Astrocyte (in vitro differentiated cells and primary cell): ENCODE measurements at regions not wholly inside any gene's neighbourhood (a gene's known extent, or its start where the extent isn't known, plus 50 kb on each side); places are given as distances from the start of the nearest gene placed in this dataset.

Source experiments
- DNase-seq: peaks from one replicate; pipeline ENCODE4 v3.0.0-alpha.2; 2010; ENCODE audit warnings: low read depth
- FAIRE-seq: peaks from 2 replicates; lab custom pipeline; 2011; peaks lifted over from hg19 to GRCh38; lab: Jason Lieb, UNC
- H2AFZ ChIP-seq: 2 replicates; pipeline ENCODE4 v1.6.0; 2012; ENCODE audit warnings: low read depth, low read length, inconsistent platforms
- H3K27ac ChIP-seq: 2 replicates; pipeline ENCODE4 v1.5.1; 2011; ENCODE audit warnings: low read depth, low read length, inconsistent platforms
- H3K27me3 ChIP-seq: 2 replicates; pipeline ENCODE4 v1.6.0; 2011; ENCODE audit warnings: low read length, inconsistent platforms; ENCODE audit not compliant: insufficient read depth
- H3K36me3 ChIP-seq: 2 replicates; pipeline ENCODE4 v1.5.1; 2011; ENCODE audit warnings: low read length, inconsistent platforms; ENCODE audit not compliant: insufficient read depth
- H3K4me1 ChIP-seq: 2 replicates; pipeline ENCODE4 v1.5.1; 2011; ENCODE audit warnings: low read length, inconsistent platforms; ENCODE audit not compliant: insufficient read depth
- H3K4me2 ChIP-seq: 2 replicates; pipeline ENCODE4 v1.6.0; 2012; ENCODE audit warnings: low read length, inconsistent platforms
- H3K4me3 ChIP-seq: 2 replicates; pipeline ENCODE4 v1.5.1; 2011; ENCODE audit warnings: low read depth, mild to moderate bottlenecking, low read length, inconsistent platforms; ENCODE audit not compliant: insufficient read depth
- H3K79me2 ChIP-seq: 2 replicates; pipeline ENCODE4 v1.6.0; 2012; ENCODE audit warnings: mild to moderate bottlenecking, low read length, inconsistent platforms; ENCODE audit not compliant: insufficient read depth
- H3K9ac ChIP-seq: 2 replicates; pipeline ENCODE4 v1.6.0; 2012; ENCODE audit warnings: mild to moderate bottlenecking, low read length, inconsistent platforms
- H3K9me3 ChIP-seq: 2 replicates; pipeline ENCODE4 v1.5.1; 2012; ENCODE audit warnings: low read depth, mild to moderate bottlenecking, low read length, inconsistent platforms; ENCODE audit not compliant: insufficient read depth
- H4K20me1 ChIP-seq: 2 replicates; pipeline ENCODE4 v1.6.0; 2012; ENCODE audit warnings: low read length, inconsistent platforms; ENCODE audit not compliant: insufficient read depth
- H3K27ac Mint-ChIP-seq: one replicate; pipeline ENCODE4 v1.8.0; 2021; ENCODE audit warnings: mild to moderate bottlenecking, mixed read lengths; ENCODE audit not compliant: unreplicated experiment
- H3K27me3 Mint-ChIP-seq: one replicate; pipeline ENCODE4 v1.8.0; 2021; ENCODE audit warnings: low read depth, mixed read lengths; ENCODE audit not compliant: unreplicated experiment
- H3K36me3 Mint-ChIP-seq: one replicate; pipeline ENCODE4 v1.8.0; 2021; ENCODE audit warnings: low read depth, mixed read lengths; ENCODE audit not compliant: unreplicated experiment
- H3K4me1 Mint-ChIP-seq: one replicate; pipeline ENCODE4 v1.8.0; 2021; ENCODE audit warnings: low read depth, mixed read lengths; ENCODE audit not compliant: unreplicated experiment
- H3K4me3 Mint-ChIP-seq: one replicate; pipeline ENCODE4 v1.8.0; 2021; ENCODE audit warnings: mild to moderate bottlenecking, moderate library complexity, mixed read lengths; ENCODE audit not compliant: unreplicated experiment
- H3K9me3 Mint-ChIP-seq: one replicate; pipeline ENCODE4 v1.8.0; 2021; ENCODE audit warnings: mild to moderate bottlenecking, mixed read lengths; ENCODE audit not compliant: unreplicated experiment
- CTCF ChIP-seq: IDR thresholded peaks from 2 replicates; pipeline ENCODE4 v1.5.1; 2011; ENCODE audit warnings: low read depth, mild to moderate bottlenecking, inconsistent platforms, low read length, moderate library complexity; ENCODE audit not compliant: insufficient read depth
- EZH2 ChIP-seq: IDR thresholded peaks from 2 replicates; pipeline ENCODE4 v1.6.1; 2012; ENCODE audit warnings: mild to moderate bottlenecking, low read length, inconsistent platforms; ENCODE audit not compliant: insufficient read depth

DNA sequence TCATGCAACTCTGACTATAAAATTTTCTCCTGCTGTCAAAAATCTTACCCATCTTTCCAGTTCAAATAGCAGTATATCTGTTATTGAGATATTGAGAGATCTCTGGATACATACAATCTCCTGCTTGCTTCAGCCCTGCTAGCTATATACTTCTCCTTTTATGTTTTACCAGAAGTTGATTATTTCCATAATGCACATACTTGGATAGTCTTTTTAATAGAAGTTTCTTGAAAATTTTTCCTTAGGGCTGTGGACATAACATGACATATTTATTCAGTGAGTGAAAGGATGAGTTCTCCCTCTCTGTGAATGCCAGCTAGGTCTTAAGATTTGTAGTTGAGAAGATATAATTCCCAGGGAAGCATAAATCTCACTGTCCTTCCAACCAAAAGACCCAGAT, 234.1 kb upstream of the NR3C2 start:
- H3K9me3 Mint-ChIP-seq = peaks cover 3% of the 10 kb centered on the region
- Histone ChIP-seq H3K4me2 (no peak overlapping the region), H3K27me3 (no peaks in the 10 kb centered on the region), H3K9ac (no peak overlapping the region), H2AFZ (no peak overlapping the region), H3K36me3 (no peaks in the 10 kb centered on the region), H3K79me2 (no peaks in the 10 kb centered on the region), H3K4me3 (no peak overlapping the region), H4K20me1 (no peaks in the 10 kb centered on the region), H3K27ac (no peak overlapping the region), H3K9me3 (no peaks in the 10 kb centered on the region), H3K4me1 (no peaks in the 10 kb centered on the region)
- H3K4me3 Mint-ChIP-seq = no peak overlapping the region
- no peak for TF ChIP-seq EZH2
- TF ChIP-seq CTCF = no peak
- no peaks in the 10 kb centered on the region for H3K4me1 Mint-ChIP-seq
- DNase-seq (no peak), FAIRE-seq (no peak)
- no peaks in the 10 kb centered on the region for H3K27me3 Mint-ChIP-seq
- H3K27ac Mint-ChIP-seq = no peak overlapping the region
- H3K36me3 Mint-ChIP-seq = no peaks in the 10 kb centered on the region

DNA sequence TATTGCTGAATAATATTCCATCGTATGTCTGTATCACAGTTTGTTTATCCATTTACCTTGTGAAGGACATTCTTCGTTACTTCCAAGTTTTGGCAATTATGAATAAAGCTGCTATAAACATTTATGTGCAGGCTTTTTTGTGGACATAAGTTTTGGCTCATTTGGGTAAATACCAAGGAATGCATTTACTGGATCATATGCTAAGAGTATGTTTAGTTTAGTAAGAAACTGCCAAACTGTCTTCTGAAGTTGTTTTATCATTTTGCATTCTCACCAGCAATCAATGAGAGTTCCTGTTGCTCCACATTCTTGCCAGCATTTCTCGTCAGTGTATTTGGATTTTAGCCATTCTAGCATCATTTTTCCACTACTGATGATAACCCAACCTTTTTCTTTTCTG, 232.7 kb upstream of the NR3C2 start:
- H3K36me3 ChIP-seq = no peaks in the 10 kb centered on the region
- H3K4me3 ChIP-seq = no peak overlapping the region
- DNase-seq (no peak), FAIRE-seq (no peak)
- H3K4me1 ChIP-seq = no peaks in the 10 kb centered on the region
- H3K27me3 ChIP-seq = no peaks in the 10 kb centered on the region
- H3K27ac ChIP-seq = no peak overlapping the region
- no peak overlapping the region for H3K4me3 Mint-ChIP-seq
- H3K27ac Mint-ChIP-seq = no peak overlapping the region
- H3K79me2 ChIP-seq = no peaks in the 10 kb centered on the region
- no peak overlapping the region for H3K9ac ChIP-seq
- no peak overlapping the region for H2AFZ ChIP-seq
- no peaks in the 10 kb centered on the region for H3K9me3 ChIP-seq
- no peaks in the 10 kb centered on the region for H4K20me1 ChIP-seq
- no peaks in the 10 kb centered on the region for H3K27me3 Mint-ChIP-seq
- H3K4me2 ChIP-seq = no peak overlapping the region
- peaks cover 3% of the 10 kb centered on the region for H3K9me3 Mint-ChIP-seq
- no peaks in the 10 kb centered on the region for H3K36me3 Mint-ChIP-seq
- peaks cover 5% of the 10 kb centered on the region for H3K4me1 Mint-ChIP-seq
- no peak for TF ChIP-seq EZH2

DNA sequence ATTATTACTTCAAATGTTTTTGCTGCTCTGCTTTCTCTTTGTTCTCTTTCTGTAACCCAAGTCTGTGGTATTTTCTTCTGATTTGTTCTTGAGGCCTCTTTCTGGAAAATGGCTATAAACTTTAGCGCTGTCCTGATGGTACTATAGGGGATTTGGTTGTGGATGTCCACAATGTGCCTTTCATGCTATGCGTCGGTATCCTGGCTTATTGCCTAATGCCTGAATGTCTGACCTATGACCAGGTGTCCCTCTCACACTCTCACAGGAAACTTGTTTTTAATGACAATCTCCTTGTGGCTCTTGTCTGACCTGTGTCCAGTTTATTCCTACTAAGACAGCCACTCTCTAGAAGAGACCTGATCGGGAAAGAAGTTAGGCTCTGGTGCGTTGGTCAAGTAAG, 222.4 kb upstream of the NR3C2 start:
- Histone ChIP-seq H3K4me1 (no peaks in the 10 kb centered on the region), H3K9me3 (no peaks in the 10 kb centered on the region), H3K4me3 (no peak overlapping the region), H3K27me3 (no peaks in the 10 kb centered on the region), H3K79me2 (no peaks in the 10 kb centered on the region), H3K27ac (no peak overlapping the region), H3K9ac (no peak overlapping the region), H2AFZ (no peak overlapping the region), H3K36me3 (no peaks in the 10 kb centered on the region), H3K4me2 (no peak overlapping the region), H4K20me1 (no peaks in the 10 kb centered on the region)
- H3K9me3 Mint-ChIP-seq = no peaks in the 10 kb centered on the region
- no peak for DNase-seq
- H3K27me3 Mint-ChIP-seq = no peaks in the 10 kb centered on the region
- FAIRE-seq = no peak
- no peaks in the 10 kb centered on the region for H3K36me3 Mint-ChIP-seq
- TF ChIP-seq EZH2 (no peak), CTCF (no peak)
- no peak overlapping the region for H3K27ac Mint-ChIP-seq
- H3K4me3 Mint-ChIP-seq = no peak overlapping the region
- H3K4me1 Mint-ChIP-seq = no peaks in the 10 kb centered on the region
